GM21381 (cell line): ENCODE measurements at regions not wholly inside any gene's neighbourhood (a gene's known extent, or its start where the extent isn't known, plus 50 kb on each side); places are given as distances from the start of the nearest gene placed in this dataset.
"Not testable (repeated sequence)": the region's sequence is repeated elsewhere in the genome, so short reads cannot be mapped to it uniquely, and the experiment has no call there.

Source experiments
- ATAC-seq: cut with Tn5 transposase; IDR thresholded peaks from one replicate; pipeline ENCODE4 v1.9.1; 2021; ENCODE audit warnings: mild to moderate bottlenecking, moderate library complexity; ENCODE audit not compliant: unreplicated experiment

- ATAC-seq: not testable (repeated sequence)
These were observed 160.1 kb downstream of the ADRA2C start for GRCh38 chr4:3926271-3926670.

GRCh38 chr4:3926969-3927755, 161.0 kb downstream of the ADRA2C start:
- not testable (repeated sequence) for ATAC-seq

GRCh38 chr4:3929431-3929830, 163.2 kb downstream of the ADRA2C start:
- not testable (repeated sequence) for ATAC-seq

GRCh38 chr4:3932734-3933133, 166.5 kb downstream of the ADRA2C start:
- ATAC-seq: not testable (repeated sequence)

- not testable (repeated sequence) for ATAC-seq
These were observed 169.2 kb downstream of the ADRA2C start for GRCh38 chr4:3935406-3935805.

GRCh38 chr4:3936184-3936583, 170.0 kb downstream of the ADRA2C start:
- no peak for ATAC-seq

- ATAC-seq: not testable (repeated sequence)
These were observed 171.8 kb downstream of the ADRA2C start for GRCh38 chr4:3937849-3938562.

GRCh38 chr4:3938676-3939075, 172.5 kb downstream of the ADRA2C start:
- ATAC-seq: not testable (repeated sequence)

- not testable (repeated sequence) for ATAC-seq
These were observed 173.9 kb downstream of the ADRA2C start for GRCh38 chr4:3939954-3940591.

GRCh38 chr4:3941735-3942522, 175.7 kb downstream of the ADRA2C start:
- ATAC-seq: not testable (repeated sequence)

GRCh38 chr4:3942569-3942971, 176.4 kb downstream of the ADRA2C start:
- not testable (repeated sequence) for ATAC-seq

- ATAC-seq: not testable (repeated sequence)
These were observed 176.9 kb downstream of the ADRA2C start for GRCh38 chr4:3943051-3943450.

GRCh38 chr4:3945511-3946290, 179.5 kb downstream of the ADRA2C start:
- ATAC-seq: no peak

- not testable (repeated sequence) for ATAC-seq
These were observed 180.4 kb downstream of the ADRA2C start for GRCh38 chr4:3946553-3946952.

GRCh38 chr4:3947761-3948160, 181.6 kb downstream of the ADRA2C start:
- not testable (repeated sequence) for ATAC-seq

GRCh38 chr4:3948210-3948609, 182.0 kb downstream of the ADRA2C start:
- not testable (repeated sequence) for ATAC-seq

- not testable (repeated sequence) for ATAC-seq
These were observed 183.7 kb downstream of the ADRA2C start for GRCh38 chr4:3949916-3950315.

- not testable (repeated sequence) for ATAC-seq
These were observed 186.4 kb downstream of the ADRA2C start for GRCh38 chr4:3952443-3953139.

- ATAC-seq: not testable (repeated sequence)
These were observed 186.9 kb downstream of the ADRA2C start for GRCh38 chr4:3953140-3953489.
